ENCODE measurements at regions not wholly inside any gene's neighbourhood (a gene's known extent, or its start where the extent isn't known, plus 50 kb on each side); places are given as distances from the start of the nearest gene placed in this dataset.
"Not testable (repeated sequence)": the region's sequence is repeated elsewhere in the genome, so short reads cannot be mapped to it uniquely, and the experiment has no call there.

DNA sequence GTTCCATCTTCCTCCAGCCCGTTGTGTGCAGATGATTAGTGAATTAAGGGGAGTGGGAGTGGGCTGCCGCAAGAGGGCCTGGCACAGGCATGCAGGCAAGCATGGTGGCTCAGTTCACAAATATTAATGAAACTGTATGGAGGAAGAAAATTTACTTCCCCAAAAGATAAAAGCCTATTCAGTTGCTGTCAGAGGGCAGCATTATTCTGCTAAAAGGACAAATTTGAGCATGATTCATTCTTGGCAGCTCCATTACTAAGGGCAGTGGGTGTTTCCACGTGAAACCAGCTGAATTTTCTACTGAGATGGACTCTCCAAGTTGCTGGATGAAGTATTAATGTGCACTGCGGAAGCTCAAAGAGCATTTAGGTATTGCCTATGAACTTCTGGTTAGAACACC, 90.9 kb upstream of the WDR11 start:
- DNase-seq, result no peak

- DNase-seq, result no peak
Measured at GRCh38 chr10:120761951-120762350, 89.2 kb upstream of the WDR11 start.

DNA sequence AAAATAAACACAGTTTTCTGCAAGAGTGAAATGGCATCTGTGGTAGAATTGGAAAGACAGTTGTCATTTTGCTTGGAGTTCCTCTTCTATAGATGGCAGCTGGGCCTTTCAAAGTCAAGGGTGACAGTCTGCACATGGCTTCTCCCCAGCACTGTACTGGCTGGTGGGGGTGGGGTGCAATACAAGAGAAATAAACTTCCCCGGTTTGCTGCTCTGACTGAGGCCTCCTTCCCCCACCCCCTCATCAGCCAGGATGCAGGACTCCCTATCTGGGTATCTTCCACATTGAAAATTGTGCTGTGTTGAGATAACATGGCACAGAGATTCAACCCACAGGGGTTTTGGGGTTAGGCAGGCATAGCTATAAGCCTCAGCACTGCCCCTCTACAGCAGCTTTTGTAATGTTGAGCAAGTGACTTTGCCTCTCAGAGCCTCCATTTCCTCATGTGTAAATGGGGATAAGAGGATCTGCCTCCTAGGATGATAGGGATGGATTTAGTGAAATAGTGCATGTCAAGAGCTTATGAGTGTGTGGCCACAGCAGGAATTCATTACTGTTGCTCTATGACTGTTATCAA, 85.8 kb upstream of the WDR11 start:
- DNase-seq, result no peak

GRCh38 chr10:120768227-120768626, 82.9 kb upstream of the WDR11 start:
- no peak for DNase-seq

DNA sequence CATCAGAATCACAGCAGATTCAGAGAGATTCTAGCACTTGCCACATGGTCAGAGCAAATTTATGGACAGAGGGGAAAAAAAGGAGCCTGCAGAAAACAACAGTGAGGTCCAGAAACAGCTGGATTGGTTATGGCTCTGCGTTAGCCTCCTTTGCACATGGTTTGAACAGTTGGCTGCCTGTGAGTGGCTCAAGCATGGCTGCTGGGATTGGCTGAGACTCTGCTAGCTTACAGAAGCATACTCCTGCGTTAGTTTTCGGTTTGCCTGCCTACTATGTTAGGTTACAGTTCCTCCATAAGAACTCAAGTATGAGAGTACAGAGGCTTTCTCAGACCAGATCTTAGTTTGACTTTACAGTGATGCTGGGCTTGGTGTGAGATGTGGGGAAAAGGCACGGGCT, 80.7 kb upstream of the WDR11 start:
- no peak for DNase-seq

- no peak for DNase-seq
Measured at GRCh38 chr10:120776442-120776841, 74.7 kb upstream of the WDR11 start.

- DNase-seq, result no peak
Measured at GRCh38 chr10:120782336-120782735, 68.8 kb upstream of the WDR11 start.

GRCh38 chr10:120783098-120783497, 68.1 kb upstream of the WDR11 start:
- DNase-seq, result no peak

DNA sequence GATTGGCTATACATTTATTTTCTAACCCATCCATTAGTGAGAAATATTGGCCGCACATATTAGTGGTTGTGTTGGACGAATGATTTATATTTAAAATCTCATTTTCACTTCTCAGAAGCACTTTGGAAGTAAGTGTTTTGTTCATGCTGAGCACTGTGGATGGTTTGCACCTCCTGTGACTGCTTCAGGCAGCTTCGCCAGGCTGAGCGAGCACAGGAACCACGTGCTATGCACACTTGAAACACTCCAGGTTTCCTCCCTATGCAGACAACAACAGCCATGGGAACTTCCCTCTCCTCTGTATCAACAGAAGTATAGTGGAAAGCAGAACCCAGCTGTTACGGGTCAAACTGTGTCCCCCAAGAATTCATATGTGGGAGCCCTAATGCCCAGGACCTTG, 67.3 kb upstream of the WDR11 start:
- DNase-seq, result no peak

- DNase-seq, result no peak
Measured at GRCh38 chr10:120788771-120789170, 62.4 kb upstream of the WDR11 start.

DNA sequence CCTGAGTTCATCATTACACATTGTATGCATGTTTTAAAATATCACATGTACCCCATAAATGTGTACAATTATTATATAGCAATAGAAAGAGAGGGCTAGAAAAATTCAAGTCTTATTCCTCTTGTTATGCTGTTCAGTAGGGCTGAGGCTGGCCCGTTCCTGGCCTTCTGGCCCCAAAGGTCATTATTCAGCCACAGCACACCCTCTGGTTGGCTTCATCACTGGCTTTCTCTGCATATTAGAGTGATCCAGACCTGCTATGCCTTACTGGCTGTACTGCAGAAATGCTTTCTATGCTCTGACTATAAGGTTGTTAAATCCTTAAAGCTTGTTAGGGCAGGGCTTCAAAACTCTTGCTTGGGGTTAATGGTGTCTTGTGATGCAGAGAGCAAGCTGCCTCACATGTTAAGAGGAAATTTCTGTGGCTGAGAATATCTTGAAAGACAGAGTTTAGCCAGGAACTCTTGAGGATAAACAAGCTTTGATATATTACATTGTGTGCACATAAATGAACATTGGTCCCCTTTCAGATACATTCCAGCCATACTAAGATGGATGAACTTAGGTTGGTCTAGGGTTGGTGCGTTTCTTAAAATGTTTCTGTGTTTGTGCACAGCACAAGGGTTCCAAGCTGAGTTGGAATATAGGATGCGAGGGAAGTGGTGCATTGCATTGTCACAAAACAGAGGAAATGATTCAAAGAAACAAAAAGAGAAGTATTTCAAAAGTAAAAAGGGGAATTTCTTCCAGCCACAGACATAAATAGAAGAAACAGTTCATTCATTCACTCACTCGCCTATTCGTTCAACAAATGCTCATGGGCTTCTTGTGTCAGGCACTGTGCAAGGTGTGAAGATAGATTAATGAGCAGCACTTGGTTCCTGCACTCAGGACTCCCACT, 61.6 kb upstream of the WDR11 start:
- no peak for DNase-seq

DNA sequence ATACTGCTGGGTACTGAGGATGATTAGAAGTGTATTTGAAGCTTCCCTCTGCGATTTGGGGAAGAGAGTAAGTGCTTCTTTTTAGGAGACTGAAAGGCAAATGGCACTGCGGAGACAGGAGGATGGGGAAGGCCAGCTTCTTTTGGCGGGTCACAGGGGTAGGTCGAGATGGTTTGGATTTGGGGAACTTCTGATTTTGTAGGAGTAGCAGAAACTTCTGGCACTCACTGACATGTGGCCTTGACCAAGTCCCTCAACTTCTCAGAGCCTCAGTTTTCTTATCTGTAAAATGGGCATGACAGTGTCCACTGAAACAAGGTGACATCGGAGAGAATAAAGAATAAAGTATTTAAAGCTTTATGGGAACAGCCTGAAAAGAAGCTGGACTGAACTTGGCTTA, 59.8 kb upstream of the WDR11 start:
- DNase-seq, result no peak

- DNase-seq, result no peak
Measured at GRCh38 chr10:120793088-120793487, 58.1 kb upstream of the WDR11 start.

DNA sequence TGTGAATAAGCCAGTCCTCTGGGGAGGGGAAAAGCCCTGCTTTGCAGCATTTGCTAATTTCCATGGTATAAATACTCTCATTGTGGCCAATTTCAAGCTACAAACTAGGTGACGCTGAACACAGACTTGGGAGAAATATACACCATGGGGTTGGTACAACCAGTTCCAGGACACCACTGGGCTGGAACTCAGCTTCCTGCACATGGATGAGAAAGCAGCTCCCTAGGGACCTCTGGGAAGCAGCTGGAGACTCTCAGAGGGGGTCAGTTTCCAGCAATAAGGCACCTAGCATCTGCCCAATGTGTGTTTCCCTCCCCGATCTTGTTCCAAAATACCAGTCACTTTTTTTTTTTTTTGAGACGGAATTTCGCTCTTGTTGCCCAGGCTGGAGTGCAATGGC, 56.8 kb upstream of the WDR11 start:
- DNase-seq, result no peak

- not testable (repeated sequence) for DNase-seq
Measured at GRCh38 chr10:120798276-120798675, 52.9 kb upstream of the WDR11 start.

GRCh38 chr10:120799849-120800248, 51.3 kb upstream of the WDR11 start:
- DNase-seq, result no peak

DNA sequence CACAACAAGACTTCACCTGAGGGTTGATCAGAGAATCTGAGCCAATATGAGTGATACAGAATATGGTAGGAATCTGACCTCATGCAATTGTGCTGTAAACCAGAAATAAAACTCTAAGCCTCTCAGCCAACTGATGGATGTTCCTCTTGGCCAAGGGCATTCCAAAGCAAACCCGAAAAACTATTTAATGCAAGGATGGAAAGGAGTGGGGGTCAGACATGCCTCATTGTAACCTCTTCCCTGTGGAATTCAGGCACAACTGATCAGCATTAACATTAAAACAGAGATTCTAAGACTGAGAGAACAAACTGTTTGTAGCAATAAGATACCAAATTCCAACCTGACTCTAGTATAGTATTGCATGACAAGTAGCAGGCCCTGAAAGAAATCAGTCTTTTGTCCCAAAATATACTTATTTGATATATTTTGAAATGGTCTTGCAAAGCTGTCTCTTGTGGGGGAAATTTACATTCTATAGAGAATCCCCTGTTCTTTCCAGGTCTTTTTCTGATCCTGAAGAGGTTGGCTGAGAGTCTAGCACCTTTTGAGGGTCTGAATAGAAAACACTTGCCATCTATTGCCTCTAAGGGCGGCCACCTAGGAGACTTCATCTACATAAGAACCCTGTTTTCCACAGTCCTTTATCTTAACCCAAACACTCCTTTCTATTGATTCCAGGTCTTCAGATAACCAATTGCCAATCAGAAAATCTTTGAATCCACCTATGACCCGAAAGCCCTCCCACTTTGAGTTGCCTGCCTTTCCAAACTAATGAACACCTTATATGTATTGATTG, 50.4 kb upstream of the WDR11 start:
- DNase-seq, result no peak
